H1 (cell line): ENCODE measurements at regions not wholly inside any gene's neighbourhood (a gene's known extent, or its start where the extent isn't known, plus 50 kb on each side); places are given as distances from the start of the nearest gene placed in this dataset.

Source experiments
- CREB1 ChIP-seq: IDR thresholded peaks from 2 replicates; pipeline ENCODE4 v1.6.1; 2012; ENCODE audit warnings: inconsistent platforms
- EGR1 ChIP-seq: IDR thresholded peaks from 2 replicates; pipeline ENCODE4 v1.6.1; 2011; ENCODE audit warnings: low read depth, low read length, borderline replicate concordance
- GABPA ChIP-seq: IDR thresholded peaks from 2 replicates; pipeline ENCODE4 v1.6.1; 2011; ENCODE audit warnings: mild to moderate bottlenecking, low read length, moderate library complexity, borderline replicate concordance; ENCODE audit not compliant: insufficient read depth
- HDAC6 ChIP-seq: IDR thresholded peaks from one replicate; pipeline ENCODE4 v1.7.1; 2012; ENCODE audit warnings: low read depth, mild to moderate bottlenecking, inconsistent platforms, low read length, moderate library complexity
- JUN ChIP-seq: IDR thresholded peaks from 2 replicates; pipeline ENCODE4 v1.6.1; 2011; ENCODE audit warnings: low read depth, mild to moderate bottlenecking, improper control_type of control experiment, low read length
- KDM4A ChIP-seq: IDR thresholded peaks from one replicate; pipeline ENCODE4 v1.7.1; 2012; ENCODE audit warnings: low read depth, mild to moderate bottlenecking, moderate library complexity, low read length, inconsistent platforms; ENCODE audit not compliant: severe bottlenecking
- POLR2A ChIP-seq, 2 experiments: IDR thresholded peaks; 1 replicate in 1 of 2; 2 replicates in 1 of 2; pipeline ENCODE4 v1.6.1; 2011; ENCODE audit warnings: low read depth in 2 of 2, low read length in 2 of 2, mild to moderate bottlenecking in 2 of 2; ENCODE audit errors: control extremely low read depth in 1 of 2
- POLR2AphosphoS5 ChIP-seq: IDR thresholded peaks from 2 replicates; pipeline ENCODE4 v1.6.1; 2011; ENCODE audit warnings: low read depth, low read length
- SIN3A ChIP-seq, 2 experiments: IDR thresholded peaks in 1 of 2; conservative IDR thresholded peaks in 1 of 2; 2 replicates each; pipeline ENCODE4 v1.6.1; 2011 to 2012; ENCODE audit warnings: low read length in 2 of 2, improper control_type of control experiment in 1 of 2, low read depth in 1 of 2, mild to moderate bottlenecking in 1 of 2
- YY1 ChIP-seq: IDR thresholded peaks from 2 replicates; pipeline ENCODE4 v1.6.1; 2011; ENCODE audit warnings: low read depth, mild to moderate bottlenecking, low read length
- TF ChIP-seq, protein P1 (sequence below), 3 experiments: IDR thresholded peaks; 1 replicate in 2 of 3; 2 replicates in 1 of 3; pipeline versions ENCODE4 v1.5.1 to v1.6.1; 2011; ENCODE audit warnings: low read length in 3 of 3, mild to moderate bottlenecking in 3 of 3, inconsistent platforms in 2 of 3, low read depth in 1 of 3, moderate library complexity in 1 of 3; ENCODE audit not compliant: insufficient read depth in 1 of 3; ENCODE audit errors: control extremely low read depth in 1 of 3
- TF ChIP-seq, protein P2 (sequence below): IDR thresholded peaks from 2 replicates; pipeline ENCODE4 v1.6.1; 2012; ENCODE audit warnings: inconsistent platforms

DNA sequence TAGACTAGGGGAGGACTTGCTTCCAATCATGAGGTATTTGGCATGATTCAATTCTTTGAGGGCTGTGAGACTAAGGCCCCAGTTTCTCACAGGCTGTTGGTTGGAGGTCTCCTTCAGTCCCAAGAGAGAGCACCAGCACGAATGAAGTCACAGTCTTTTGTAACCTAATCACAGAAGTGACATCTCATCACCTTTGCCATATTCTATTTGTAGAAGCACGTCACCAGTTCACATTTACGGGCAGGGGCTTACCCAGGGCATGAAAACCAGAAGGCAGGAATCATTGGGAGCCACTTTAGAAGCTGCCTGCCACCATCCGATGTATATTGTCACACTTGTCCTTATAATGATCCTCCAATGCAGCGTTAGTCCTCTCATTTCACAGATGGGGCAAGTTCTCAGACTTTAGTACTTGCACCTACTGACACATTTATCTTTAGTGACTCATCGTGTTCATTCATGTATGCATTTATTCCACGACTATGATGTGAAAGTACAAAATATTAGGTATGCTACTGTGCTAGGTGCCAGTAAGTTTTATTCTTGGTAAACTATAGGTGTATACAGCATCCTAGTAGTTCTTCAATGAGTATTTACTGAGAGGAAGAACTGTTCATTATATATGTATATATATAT is 163.8 kb upstream of the PGRMC2 start:
- TF ChIP-seq, protein P1, sequence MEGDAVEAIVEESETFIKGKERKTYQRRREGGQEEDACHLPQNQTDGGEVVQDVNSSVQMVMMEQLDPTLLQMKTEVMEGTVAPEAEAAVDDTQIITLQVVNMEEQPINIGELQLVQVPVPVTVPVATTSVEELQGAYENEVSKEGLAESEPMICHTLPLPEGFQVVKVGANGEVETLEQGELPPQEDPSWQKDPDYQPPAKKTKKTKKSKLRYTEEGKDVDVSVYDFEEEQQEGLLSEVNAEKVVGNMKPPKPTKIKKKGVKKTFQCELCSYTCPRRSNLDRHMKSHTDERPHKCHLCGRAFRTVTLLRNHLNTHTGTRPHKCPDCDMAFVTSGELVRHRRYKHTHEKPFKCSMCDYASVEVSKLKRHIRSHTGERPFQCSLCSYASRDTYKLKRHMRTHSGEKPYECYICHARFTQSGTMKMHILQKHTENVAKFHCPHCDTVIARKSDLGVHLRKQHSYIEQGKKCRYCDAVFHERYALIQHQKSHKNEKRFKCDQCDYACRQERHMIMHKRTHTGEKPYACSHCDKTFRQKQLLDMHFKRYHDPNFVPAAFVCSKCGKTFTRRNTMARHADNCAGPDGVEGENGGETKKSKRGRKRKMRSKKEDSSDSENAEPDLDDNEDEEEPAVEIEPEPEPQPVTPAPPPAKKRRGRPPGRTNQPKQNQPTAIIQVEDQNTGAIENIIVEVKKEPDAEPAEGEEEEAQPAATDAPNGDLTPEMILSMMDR (IDR thresholded peaks at IDR 0.05; ENCODE audit: control extremely low read depth in 1 of 3, insufficient read depth in 1 of 3, low read depth in 1 of 3, low read length in 3 of 3), result no peak
- TF ChIP-seq JUN (no peak), KDM4A (no peak), SIN3A (conservative IDR thresholded peaks at IDR 0.05 in 1 of 2, IDR thresholded peaks at IDR 0.05 in 1 of 2; ENCODE audit: low read depth in 1 of 2, low read length in 2 of 2) (no peak), CREB1 (no peak), POLR2AphosphoS5 (no peak), POLR2A (IDR thresholded peaks at IDR 0.05; ENCODE audit: control extremely low read depth in 1 of 2, low read depth in 2 of 2, low read length in 2 of 2) (no peak), GABPA (no peak), EGR1 (no peak), YY1 (no peak), HDAC6 (no peak)
- TF ChIP-seq, protein P2, sequence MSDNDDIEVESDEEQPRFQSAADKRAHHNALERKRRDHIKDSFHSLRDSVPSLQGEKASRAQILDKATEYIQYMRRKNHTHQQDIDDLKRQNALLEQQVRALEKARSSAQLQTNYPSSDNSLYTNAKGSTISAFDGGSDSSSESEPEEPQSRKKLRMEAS, result no peak
